ENCODE measurements at regions not wholly inside any gene's neighbourhood (a gene's known extent, or its start where the extent isn't known, plus 50 kb on each side); places are given as distances from the start of the nearest gene placed in this dataset.

- no peak for DNase-seq
These were observed 224.4 kb upstream of the GALNT17 start for GRCh38 chr7:70907259-70908247.

DNA sequence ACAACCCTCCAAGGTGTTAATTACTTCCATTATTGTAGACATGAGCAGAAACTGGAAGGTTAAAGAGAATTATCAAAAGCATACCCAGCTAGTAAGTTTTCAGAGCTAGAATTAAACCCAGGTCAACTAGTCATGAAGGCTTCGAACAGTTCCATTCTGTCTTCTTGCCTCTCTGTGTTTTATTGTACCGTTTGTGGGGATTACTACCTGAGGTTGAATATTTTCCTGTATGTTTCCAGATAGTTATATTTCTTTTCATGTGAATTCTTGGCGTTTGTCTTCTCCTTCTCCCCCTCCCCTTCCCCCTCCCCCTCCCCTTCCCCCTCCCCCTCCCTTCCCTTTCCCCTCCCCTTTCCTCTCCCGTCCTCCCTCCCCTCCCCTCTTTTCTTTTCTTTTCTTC lies 218.0 kb upstream of the GALNT17 start:
- no peak for DNase-seq

DNA sequence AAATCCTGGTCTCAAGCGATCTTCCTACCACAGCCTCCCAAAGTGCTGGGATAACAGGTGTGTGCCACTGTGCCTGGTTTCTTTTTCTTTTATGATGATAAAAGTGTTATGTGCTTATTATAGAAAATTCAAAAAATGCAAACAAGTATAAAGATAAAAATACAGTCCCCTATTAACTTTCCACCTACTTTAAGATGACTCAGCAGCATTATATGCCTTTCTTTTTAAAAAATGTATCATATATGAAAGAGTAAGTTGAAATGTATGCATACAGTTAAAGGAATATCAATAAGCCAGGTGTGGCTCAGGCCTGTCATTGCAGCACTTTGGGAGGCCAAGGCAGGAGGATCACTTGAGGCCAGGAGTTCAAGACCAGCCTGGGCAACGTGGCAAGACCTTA lies 216.9 kb upstream of the GALNT17 start:
- no peak for DNase-seq

- DNase-seq = no peak
These were observed 212.4 kb upstream of the GALNT17 start for GRCh38 chr7:70919481-70920073.

DNA sequence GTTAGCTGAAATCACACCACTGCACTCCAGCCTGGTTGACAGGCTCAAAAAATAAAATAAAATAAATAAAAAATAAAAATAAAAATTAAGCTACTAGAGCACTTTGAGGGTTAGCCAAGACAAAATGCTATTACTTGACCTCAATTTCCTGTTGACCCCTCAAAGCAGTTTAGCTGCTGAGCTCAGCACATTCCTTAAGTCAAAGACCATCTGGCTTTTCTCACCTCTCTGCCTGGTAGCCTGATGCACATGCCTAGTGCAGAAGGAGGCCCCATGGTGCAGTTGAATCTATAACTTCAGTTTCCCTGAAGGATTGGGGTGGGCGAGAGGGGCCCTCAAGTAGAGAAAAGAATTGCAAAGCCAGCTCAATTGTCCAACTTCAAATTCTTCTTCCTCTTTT lies 211.1 kb upstream of the GALNT17 start:
- DNase-seq = no peak

- DNase-seq = peak; percentile 68
These were observed 208.6 kb upstream of the GALNT17 start for GRCh38 chr7:70923181-70923845.

- DNase-seq = peak; percentile 17
These were observed 206.4 kb upstream of the GALNT17 start for GRCh38 chr7:70925411-70926115.

DNA sequence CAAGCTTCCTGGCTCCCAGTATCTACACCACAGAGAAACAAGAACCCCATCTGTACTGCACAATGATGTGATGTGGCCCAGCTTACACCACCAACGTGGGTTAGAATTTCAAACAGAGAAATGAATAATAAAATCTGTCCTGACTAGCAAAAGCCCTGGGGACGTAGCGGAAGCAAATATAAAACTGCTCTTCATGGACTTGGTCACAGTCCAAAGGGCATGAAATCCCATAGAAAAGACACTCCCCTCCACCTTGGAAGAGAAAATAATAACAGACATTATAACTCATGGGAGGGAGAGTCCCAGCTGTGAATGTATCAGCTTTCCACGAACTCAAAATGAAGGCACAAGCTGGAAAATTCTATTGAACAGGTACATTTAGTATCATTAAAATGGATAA lies 205.3 kb upstream of the GALNT17 start:
- no peak for DNase-seq

DNA sequence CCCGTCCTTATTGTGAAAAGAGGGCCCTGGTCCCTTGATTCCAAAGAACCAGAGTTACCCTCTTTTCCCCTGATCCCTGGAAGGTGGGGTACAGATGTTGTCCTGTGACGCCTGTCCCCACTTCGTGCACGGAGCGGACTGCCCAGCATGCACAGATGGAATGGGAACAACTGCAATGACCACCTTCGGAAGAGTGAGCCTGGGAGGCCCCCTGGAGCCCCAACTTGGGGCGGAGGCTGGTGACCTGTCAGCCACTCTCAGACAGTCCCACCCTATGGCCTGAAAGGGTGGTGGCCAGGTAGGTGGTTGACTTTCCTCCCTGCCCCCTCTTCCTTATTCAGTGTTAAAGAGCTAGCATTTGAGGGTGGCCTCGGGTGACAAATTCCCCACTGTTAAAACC lies 196.6 kb upstream of the GALNT17 start:
- no peak for DNase-seq

DNA sequence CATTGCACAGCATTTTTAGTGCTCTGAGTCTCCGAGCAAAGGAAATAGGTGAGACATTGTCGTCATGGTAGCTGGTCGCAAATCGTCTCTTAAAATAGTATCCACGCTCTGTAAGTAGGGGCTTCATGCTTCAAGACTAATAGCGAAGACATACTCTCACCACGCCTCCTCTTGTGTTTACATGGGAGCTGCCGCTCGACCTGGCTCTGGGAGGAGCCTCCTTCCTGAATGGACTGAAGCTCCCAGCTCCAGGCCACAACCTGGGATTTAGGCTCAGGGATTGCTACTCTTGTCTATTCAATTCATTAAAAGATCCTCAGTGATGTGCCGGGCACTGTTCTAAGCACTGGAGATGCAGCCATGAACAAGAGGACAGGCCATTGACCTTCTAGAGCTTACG lies 196.1 kb upstream of the GALNT17 start:
- no peak for DNase-seq

GRCh38 chr7:70937424-70937823 lies 194.5 kb upstream of the GALNT17 start:
- no peak for DNase-seq

- DNase-seq = no peak
These were observed 191.3 kb upstream of the GALNT17 start for GRCh38 chr7:70940597-70940996.

GRCh38 chr7:70942791-70943190 lies 189.2 kb upstream of the GALNT17 start:
- DNase-seq = no peak

- no peak for DNase-seq
These were observed 187.4 kb upstream of the GALNT17 start for GRCh38 chr7:70944516-70944915.

DNA sequence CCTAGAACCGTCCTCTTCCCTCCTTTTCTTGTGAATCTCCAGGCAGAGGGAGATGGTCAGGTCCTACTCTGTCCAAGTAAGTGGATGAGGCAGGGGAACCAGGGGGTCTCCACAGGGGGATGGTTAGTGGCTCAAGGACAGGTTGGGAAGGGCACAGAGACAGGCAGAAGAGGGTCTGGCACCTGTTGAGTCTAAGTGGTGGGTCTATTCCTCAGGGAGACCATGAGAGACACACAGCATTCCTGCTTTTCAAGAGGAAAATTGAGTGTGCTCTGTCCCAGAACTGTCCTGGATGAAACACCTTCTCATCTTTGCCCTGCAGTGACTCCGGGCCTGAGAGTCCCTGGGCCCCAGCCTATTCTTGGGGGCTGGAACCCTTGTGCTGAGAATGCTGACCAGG lies 184.8 kb upstream of the GALNT17 start:
- no peak for DNase-seq

DNA sequence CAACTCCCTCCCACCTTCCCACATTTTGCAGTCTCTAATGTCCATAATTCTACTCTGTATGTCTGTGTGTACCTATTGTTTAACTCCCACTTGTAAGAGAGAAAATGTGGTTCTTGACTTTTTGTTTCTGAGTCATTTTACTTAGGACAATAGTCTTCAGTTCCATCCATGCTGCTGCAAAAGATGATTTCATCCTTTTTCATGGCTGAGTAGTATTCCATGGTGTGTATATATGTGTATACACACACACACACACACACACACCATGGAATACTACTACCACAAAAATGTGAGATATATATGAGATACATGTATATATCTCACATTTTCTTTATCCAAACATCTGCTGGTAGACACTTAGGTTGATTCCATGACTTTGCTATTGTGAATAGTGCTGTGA lies 182.1 kb upstream of the GALNT17 start:
- no peak for DNase-seq

- DNase-seq = no peak
These were observed 180.5 kb upstream of the GALNT17 start for GRCh38 chr7:70951271-70951962.

DNA sequence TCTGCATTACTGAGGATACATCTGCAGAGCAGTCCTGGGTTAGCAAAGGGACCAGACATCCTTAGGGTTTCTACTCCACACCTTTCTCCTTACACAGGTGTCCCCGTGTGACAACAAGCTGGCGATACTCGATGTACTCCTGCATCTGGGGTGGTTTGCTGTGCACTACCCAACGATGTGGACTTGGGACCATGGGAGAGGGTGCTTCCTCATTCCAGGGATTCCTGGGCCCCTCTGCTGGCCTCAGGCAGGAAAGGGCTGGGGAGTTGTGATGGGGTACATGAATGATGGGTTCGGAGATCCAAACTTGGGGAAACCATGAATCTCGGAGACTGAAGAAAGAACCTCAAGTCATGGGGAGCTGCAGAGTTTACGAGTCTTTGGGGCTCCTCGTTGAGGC lies 179.6 kb upstream of the GALNT17 start:
- no peak for DNase-seq

DNA sequence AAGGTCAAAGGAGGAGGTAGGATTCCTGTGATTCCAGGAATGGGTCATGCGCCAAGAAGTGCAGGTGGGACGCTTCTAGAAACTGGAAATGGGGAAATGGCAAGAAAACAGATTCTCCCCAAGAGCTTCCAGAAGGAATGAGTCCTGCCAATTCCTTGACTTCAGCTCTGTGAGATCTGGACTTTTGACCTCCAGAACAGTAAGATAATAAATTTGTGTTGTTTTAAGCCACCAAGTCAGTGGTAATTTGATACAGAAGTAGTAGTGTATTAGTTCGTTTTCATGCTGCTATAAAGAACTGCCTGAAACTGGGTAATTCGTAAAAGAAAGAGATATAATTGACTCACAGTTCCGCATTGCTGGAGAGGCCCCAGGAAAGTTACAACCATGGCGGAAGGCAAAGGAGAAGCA lies 178.6 kb upstream of the GALNT17 start:
- no peak for DNase-seq

- DNase-seq = no peak
These were observed 178.1 kb upstream of the GALNT17 start for GRCh38 chr7:70953796-70954195.

DNA sequence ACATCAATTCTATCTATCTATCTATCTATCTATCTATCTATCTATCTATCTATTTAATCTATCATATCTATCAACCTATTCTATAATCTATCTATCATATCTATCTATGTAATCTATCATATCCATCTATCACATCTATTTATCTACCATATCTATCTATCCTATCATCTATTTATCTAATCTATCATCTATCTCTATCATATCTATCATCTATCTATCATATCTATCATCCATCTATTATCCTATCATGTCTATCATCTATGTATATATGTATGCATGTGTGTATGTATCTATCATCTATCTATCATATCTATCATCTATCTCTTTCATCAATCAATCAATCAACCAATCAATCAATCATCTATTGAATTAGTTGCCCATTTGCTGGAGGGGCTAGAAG lies 159.3 kb upstream of the GALNT17 start:
- no peak for DNase-seq

DNA sequence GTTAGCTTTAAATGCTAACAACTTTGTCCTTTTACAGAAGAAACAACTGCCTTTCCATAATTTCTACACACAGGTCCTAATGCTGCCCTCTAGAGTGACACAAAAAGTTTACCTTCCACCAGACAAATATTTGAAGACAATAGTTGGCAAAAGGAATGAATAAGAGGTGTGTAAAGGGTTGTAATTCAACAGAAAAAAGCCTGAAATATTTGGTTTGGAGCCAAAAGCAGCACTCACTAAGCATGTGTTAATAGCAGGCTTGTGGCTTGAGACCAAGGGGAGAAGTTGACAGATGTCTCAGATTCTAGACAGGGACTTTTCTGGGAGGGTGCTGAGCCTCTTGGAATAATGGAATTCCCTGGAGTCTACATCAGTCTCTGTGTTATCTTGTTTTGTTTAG lies 156.2 kb upstream of the GALNT17 start:
- DNase-seq = no peak

Data from fibroblast of skin of scalp (primary cell).